A673 (cell line): ENCODE measurements at regions not wholly inside any gene's neighbourhood (a gene's known extent, or its start where the extent isn't known, plus 50 kb on each side); places are given as distances from the start of the nearest gene placed in this dataset.

ENCODE experiments used
- EZH2 ChIP-seq: fragments of 200-600 bp; sonication (generic); IDR thresholded peaks from 2 replicates; pipeline ENCODE4 v1.6.1; 2017; ENCODE audit warnings: borderline replicate concordance, low read depth, mild to moderate bottlenecking, mixed read lengths, antibody characterized with exemption, low read length; ENCODE audit not compliant: poor library complexity, severe bottlenecking
- TF ChIP-seq, protein P1 (sequence below): fragments of 300-800, 200-600 bp; sonication (generic); conservative IDR thresholded peaks from 2 replicates; pipeline ENCODE4 v1.5.1; 2017; ENCODE audit warnings: low read depth, mild to moderate bottlenecking, antibody characterized with exemption, low read length, moderate library complexity, mixed read lengths

DNA sequence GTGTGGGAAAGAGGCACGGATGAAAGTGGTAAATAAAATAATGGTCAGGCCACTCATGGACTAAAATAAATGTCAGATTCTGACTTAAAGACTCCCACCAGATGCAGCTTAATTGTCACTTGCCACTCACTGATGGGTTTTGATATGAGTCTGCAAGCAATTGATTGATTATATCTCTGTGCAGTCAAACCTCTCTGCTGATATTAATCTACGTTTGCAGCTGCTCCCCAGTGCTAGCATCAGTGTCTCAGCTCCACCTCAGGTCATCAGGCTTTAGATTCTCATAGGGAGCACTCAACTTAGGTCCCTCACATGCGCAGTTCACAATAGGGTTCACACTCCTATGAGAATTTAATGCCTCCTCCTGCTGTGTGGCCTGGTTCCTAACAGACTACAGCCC is 195.3 kb downstream of the B3GLCT start:
- TF ChIP-seq, protein P1, sequence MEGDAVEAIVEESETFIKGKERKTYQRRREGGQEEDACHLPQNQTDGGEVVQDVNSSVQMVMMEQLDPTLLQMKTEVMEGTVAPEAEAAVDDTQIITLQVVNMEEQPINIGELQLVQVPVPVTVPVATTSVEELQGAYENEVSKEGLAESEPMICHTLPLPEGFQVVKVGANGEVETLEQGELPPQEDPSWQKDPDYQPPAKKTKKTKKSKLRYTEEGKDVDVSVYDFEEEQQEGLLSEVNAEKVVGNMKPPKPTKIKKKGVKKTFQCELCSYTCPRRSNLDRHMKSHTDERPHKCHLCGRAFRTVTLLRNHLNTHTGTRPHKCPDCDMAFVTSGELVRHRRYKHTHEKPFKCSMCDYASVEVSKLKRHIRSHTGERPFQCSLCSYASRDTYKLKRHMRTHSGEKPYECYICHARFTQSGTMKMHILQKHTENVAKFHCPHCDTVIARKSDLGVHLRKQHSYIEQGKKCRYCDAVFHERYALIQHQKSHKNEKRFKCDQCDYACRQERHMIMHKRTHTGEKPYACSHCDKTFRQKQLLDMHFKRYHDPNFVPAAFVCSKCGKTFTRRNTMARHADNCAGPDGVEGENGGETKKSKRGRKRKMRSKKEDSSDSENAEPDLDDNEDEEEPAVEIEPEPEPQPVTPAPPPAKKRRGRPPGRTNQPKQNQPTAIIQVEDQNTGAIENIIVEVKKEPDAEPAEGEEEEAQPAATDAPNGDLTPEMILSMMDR, result no peak
- no peak for TF ChIP-seq EZH2
